ENCODE measurements at regions not wholly inside any gene's neighbourhood (a gene's known extent, or its start where the extent isn't known, plus 50 kb on each side); places are given as distances from the start of the nearest gene placed in this dataset.

DNA sequence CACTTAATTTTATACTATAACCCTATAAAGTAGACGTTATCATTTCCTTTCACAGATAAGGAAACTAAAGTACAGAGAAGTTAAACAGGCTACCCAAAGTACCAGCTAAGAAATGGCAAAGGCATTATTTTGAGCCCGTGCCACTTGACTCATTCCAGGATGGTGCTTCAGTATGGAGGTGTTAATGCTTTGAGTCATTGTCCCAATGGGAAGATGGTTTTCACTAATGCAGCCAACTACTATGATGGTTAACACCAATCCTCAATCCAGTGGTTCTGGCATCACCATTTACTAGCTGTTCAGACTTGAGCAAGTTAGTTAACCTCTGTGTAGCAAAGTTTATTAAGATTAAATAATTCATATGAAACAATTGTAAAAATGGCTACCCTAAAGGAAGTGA, 123.1 kb upstream of the SLC5A12 start (continued):
- TF ChIP-seq, protein P1, sequence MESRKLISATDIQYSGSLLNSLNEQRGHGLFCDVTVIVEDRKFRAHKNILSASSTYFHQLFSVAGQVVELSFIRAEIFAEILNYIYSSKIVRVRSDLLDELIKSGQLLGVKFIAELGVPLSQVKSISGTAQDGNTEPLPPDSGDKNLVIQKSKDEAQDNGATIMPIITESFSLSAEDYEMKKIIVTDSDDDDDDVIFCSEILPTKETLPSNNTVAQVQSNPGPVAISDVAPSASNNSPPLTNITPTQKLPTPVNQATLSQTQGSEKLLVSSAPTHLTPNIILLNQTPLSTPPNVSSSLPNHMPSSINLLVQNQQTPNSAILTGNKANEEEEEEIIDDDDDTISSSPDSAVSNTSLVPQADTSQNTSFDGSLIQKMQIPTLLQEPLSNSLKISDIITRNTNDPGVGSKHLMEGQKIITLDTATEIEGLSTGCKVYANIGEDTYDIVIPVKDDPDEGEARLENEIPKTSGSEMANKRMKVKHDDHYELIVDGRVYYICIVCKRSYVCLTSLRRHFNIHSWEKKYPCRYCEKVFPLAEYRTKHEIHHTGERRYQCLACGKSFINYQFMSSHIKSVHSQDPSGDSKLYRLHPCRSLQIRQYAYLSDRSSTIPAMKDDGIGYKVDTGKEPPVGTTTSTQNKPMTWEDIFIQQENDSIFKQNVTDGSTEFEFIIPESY (IDR thresholded peaks at IDR 0.05; ENCODE audit: extremely low read depth, insufficient replicate concordance, low read length) = no peak
- no peak for TF ChIP-seq ZFX (IDR thresholded peaks at IDR 0.05)
- TF ChIP-seq, protein P2, sequence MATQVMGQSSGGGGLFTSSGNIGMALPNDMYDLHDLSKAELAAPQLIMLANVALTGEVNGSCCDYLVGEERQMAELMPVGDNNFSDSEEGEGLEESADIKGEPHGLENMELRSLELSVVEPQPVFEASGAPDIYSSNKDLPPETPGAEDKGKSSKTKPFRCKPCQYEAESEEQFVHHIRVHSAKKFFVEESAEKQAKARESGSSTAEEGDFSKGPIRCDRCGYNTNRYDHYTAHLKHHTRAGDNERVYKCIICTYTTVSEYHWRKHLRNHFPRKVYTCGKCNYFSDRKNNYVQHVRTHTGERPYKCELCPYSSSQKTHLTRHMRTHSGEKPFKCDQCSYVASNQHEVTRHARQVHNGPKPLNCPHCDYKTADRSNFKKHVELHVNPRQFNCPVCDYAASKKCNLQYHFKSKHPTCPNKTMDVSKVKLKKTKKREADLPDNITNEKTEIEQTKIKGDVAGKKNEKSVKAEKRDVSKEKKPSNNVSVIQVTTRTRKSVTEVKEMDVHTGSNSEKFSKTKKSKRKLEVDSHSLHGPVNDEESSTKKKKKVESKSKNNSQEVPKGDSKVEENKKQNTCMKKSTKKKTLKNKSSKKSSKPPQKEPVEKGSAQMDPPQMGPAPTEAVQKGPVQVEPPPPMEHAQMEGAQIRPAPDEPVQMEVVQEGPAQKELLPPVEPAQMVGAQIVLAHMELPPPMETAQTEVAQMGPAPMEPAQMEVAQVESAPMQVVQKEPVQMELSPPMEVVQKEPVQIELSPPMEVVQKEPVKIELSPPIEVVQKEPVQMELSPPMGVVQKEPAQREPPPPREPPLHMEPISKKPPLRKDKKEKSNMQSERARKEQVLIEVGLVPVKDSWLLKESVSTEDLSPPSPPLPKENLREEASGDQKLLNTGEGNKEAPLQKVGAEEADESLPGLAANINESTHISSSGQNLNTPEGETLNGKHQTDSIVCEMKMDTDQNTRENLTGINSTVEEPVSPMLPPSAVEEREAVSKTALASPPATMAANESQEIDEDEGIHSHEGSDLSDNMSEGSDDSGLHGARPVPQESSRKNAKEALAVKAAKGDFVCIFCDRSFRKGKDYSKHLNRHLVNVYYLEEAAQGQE (IDR thresholded peaks at IDR 0.05; ENCODE audit: low read depth) = no peak
- no peak for TF ChIP-seq TCF7L2 (IDR thresholded peaks at IDR 0.05; ENCODE audit: borderline replicate concordance, extremely low read depth, insufficient read depth, insufficient read length)
- TF ChIP-seq YY1 (IDR thresholded peaks at IDR 0.05; ENCODE audit: extremely low read depth, insufficient replicate concordance, low read depth, low read length) = no peak

DNA sequence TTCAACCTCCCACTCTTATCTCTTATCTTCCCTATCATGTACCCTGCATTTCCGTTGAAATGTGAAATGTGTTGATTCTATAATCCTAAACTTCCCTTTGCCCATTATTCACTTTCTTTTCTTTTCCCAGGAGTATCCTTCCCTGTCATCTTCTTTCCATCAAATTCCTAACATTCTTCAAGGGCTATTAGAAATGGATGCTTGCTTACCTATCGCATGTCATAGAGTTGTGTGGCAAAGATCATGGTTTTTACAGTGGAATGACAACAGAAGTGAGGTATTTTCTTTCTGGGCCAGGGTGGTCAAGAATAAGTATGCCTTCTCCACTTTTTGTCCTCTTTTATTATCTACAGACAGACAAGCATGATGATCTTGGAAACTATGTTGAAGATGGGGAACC, 124.4 kb upstream of the SLC5A12 start:
- POLR2A ChIA-PET = no interaction called here
- intact Hi-C loops (cut with micrococcal nuclease) = no loop called here
- no peak for ATAC-seq
- TF ChIP-seq CBX3 (IDR thresholded peaks at IDR 0.05; ENCODE audit: low read depth) (no peak), EGR1 (IDR thresholded peaks at IDR 0.05; ENCODE audit: low read depth) (no peak), POLR2AphosphoS5 (IDR thresholded peaks at IDR 0.05; ENCODE audit: low read depth, low read length) (no peak), POLR2A (IDR thresholded peaks at IDR 0.05; ENCODE audit: borderline replicate concordance, extremely low read depth, insufficient read depth, insufficient read length) (no peak), JUND (IDR thresholded peaks at IDR 0.05) (no peak), TCF7L2 (IDR thresholded peaks at IDR 0.05; ENCODE audit: borderline replicate concordance, extremely low read depth, insufficient read depth, insufficient read length) (no peak), SRF (IDR thresholded peaks at IDR 0.05; ENCODE audit: low read depth) (no peak), YY1 (IDR thresholded peaks at IDR 0.05; ENCODE audit: extremely low read depth, insufficient replicate concordance, low read depth, low read length) (no peak), ZFX (IDR thresholded peaks at IDR 0.05) (no peak), EZH2 (IDR thresholded peaks at IDR 0.05) (no peak), FOSL1 (IDR thresholded peaks at IDR 0.05; ENCODE audit: low read depth) (no peak), EZH2phosphoT487 (IDR thresholded peaks at IDR 0.05; ENCODE audit: borderline replicate concordance) (no peak)
- TF ChIP-seq, protein P2 (IDR thresholded peaks at IDR 0.05; ENCODE audit: low read depth) = no peak
- TF ChIP-seq, protein P3, sequence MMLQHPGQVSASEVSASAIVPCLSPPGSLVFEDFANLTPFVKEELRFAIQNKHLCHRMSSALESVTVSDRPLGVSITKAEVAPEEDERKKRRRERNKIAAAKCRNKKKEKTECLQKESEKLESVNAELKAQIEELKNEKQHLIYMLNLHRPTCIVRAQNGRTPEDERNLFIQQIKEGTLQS (IDR thresholded peaks at IDR 0.05) = no peak
- TF ChIP-seq, protein P4, sequence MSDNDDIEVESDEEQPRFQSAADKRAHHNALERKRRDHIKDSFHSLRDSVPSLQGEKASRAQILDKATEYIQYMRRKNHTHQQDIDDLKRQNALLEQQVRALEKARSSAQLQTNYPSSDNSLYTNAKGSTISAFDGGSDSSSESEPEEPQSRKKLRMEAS (IDR thresholded peaks at IDR 0.05) = no peak

More for the DNA sequence above, 124.4 kb upstream of the SLC5A12 start:
- Histone ChIP-seq H3K4me1 (ENCODE audit: control insufficient read depth in 1 of 2, insufficient read depth in 2 of 2, low read length in 2 of 2) (no peaks in the 10 kb centered on the region), H4K20me1 (ENCODE audit: insufficient read depth) (no peaks in the 10 kb centered on the region), H3K9ac (ENCODE audit: low read length) (no peak overlapping the region), H3K36me3 (ENCODE audit: control insufficient read depth in 1 of 2, insufficient read depth in 2 of 2, low read length in 2 of 2) (no peaks in the 10 kb centered on the region), H3K79me2 (ENCODE audit: insufficient read depth, low read length) (no peaks in the 10 kb centered on the region), H3K27ac (ENCODE audit: low read depth, low read length) (no peak overlapping the region), H3K4me3 (replicated peaks in 1 of 2; ENCODE audit: low read depth in 1 of 2, low read length in 2 of 2) (no peak overlapping the region), H3K9me2 (ENCODE audit: insufficient read depth) (no peaks in the 10 kb centered on the region), H3K4me2 (ENCODE audit: low read length) (no peak overlapping the region), H3K27me3 (ENCODE audit: insufficient read depth, low read length) (no peaks in the 10 kb centered on the region), H2AFZ (ENCODE audit: low read depth, low read length, poor library complexity, severe bottlenecking) (no peak overlapping the region), H3K9me3 (ENCODE audit: control insufficient read depth in 1 of 2, insufficient read depth in 1 of 2, low read depth in 1 of 2, low read length in 2 of 2) (peaks cover 0 to 7% of the 10 kb centered on the region in 2 experiments; a peak in 2 of 4 replicates)
- DNase-seq (ENCODE audit: low read depth, low spot score) = no peak
- ChIA-PET CTCF (no interaction called here), RAD21 (ENCODE audit: low non-redundant PET in 1 of 2, low total read pairs in 2 of 2, uncharacterized antibody in 2 of 2, unreplicated experiment in 2 of 2) (no interaction called here)
- BruUV-seq (replicated peaks) = no TSS peak

Data from HCT116 (cell line).